Activated CD4-positive, alpha-beta T cell treated with anti-CD3 and anti-CD28 coated beads for 24 hours (primary cell): ENCODE measurements at regions not wholly inside any gene's neighbourhood (a gene's known extent, or its start where the extent isn't known, plus 50 kb on each side); places are given as distances from the start of the nearest gene placed in this dataset.

Experiments used
- DNase-seq, 2 donors: peaks; one replicate each; pipeline ENCODE4 v3.0.0-alpha.2; 2020; ENCODE audit warnings: low read depth in 2 of 2

GRCh38 chr10:20948686-20949327 lies 51.7 kb upstream of the NEBL start:
- no peak for DNase-seq
